H1 (cell line): ENCODE measurements at regions not wholly inside any gene's neighbourhood (a gene's known extent, or its start where the extent isn't known, plus 50 kb on each side); places are given as distances from the start of the nearest gene placed in this dataset.

Experiments used
- BACH1 ChIP-seq: IDR thresholded peaks from 2 replicates; pipeline ENCODE4 v1.6.1; 2012; ENCODE audit warnings: low read length, improper control_type of control experiment
- CTCF ChIP-seq, 3 experiments: IDR thresholded peaks; 1 replicate in 2 of 3; 2 replicates in 1 of 3; pipeline versions ENCODE4 v1.5.1 to v1.6.1; 2011; ENCODE audit warnings: low read length in 3 of 3, mild to moderate bottlenecking in 3 of 3, inconsistent platforms in 2 of 3, low read depth in 1 of 3, moderate library complexity in 1 of 3; ENCODE audit not compliant: insufficient read depth in 1 of 3; ENCODE audit errors: control extremely low read depth in 1 of 3
- JUND ChIP-seq: IDR thresholded peaks from 2 replicates; pipeline ENCODE4 v1.6.1; 2011; ENCODE audit warnings: mild to moderate bottlenecking, improper control_type of control experiment, low read length
- MAX ChIP-seq: IDR thresholded peaks from 2 replicates; pipeline ENCODE4 v1.6.1; 2012; ENCODE audit warnings: inconsistent platforms
- RFX5 ChIP-seq: IDR thresholded peaks from 2 replicates; pipeline ENCODE4 v1.6.1; 2011; ENCODE audit warnings: low read depth, low read length, improper control_type of control experiment, borderline replicate concordance
- RXRA ChIP-seq: IDR thresholded peaks from 2 replicates; pipeline ENCODE4 v1.6.1; 2011; ENCODE audit warnings: low read depth, mild to moderate bottlenecking, low read length, moderate library complexity; ENCODE audit not compliant: insufficient read depth
- SIN3A ChIP-seq, 2 experiments: IDR thresholded peaks in 1 of 2; conservative IDR thresholded peaks in 1 of 2; 2 replicates each; pipeline ENCODE4 v1.6.1; 2011 to 2012; ENCODE audit warnings: low read length in 2 of 2, improper control_type of control experiment in 1 of 2, low read depth in 1 of 2, mild to moderate bottlenecking in 1 of 2
- TAF1 ChIP-seq: IDR thresholded peaks from 2 replicates; pipeline ENCODE4 v1.6.1; 2011; ENCODE audit warnings: mild to moderate bottlenecking, low read depth, low read length
- TEAD4 ChIP-seq: IDR thresholded peaks from 2 replicates; pipeline ENCODE4 v1.6.1; 2012; ENCODE audit warnings: low read depth, low read length, inconsistent platforms, mixed read lengths

- TF ChIP-seq RFX5 (no peak), RXRA (no peak), BACH1 (no peak), JUND (no peak), CTCF (IDR thresholded peaks at IDR 0.05; ENCODE audit: control extremely low read depth in 1 of 3, insufficient read depth in 1 of 3, low read depth in 1 of 3, low read length in 3 of 3) (no peak), SIN3A (conservative IDR thresholded peaks at IDR 0.05 in 1 of 2, IDR thresholded peaks at IDR 0.05 in 1 of 2; ENCODE audit: low read depth in 1 of 2, low read length in 2 of 2) (no peak), TAF1 (no peak), TEAD4 (no peak), MAX (no peak)
Observed at GRCh38 chr7:110262251-110262650, 828.7 kb upstream of the LRRN3 start.
